SK-MEL-5 (cell line): ENCODE measurements at regions not wholly inside any gene's neighbourhood (a gene's known extent, or its start where the extent isn't known, plus 50 kb on each side); places are given as distances from the start of the nearest gene placed in this dataset.

Experiments used
- DNase-seq: peaks from one replicate; pipeline ENCODE4 v3.0.0-alpha.2; 2016; ENCODE audit warnings: low read depth, low spot score
- in situ Hi-C: cut with HindIII; loops from 2 replicates; pipeline ENCODE4 v1.10.0; 2016; ENCODE audit warnings: low sequenced_read_pairs, high pct_unique_total_duplicates, low pct_unique_long_range_greater_than_20kb

DNA sequence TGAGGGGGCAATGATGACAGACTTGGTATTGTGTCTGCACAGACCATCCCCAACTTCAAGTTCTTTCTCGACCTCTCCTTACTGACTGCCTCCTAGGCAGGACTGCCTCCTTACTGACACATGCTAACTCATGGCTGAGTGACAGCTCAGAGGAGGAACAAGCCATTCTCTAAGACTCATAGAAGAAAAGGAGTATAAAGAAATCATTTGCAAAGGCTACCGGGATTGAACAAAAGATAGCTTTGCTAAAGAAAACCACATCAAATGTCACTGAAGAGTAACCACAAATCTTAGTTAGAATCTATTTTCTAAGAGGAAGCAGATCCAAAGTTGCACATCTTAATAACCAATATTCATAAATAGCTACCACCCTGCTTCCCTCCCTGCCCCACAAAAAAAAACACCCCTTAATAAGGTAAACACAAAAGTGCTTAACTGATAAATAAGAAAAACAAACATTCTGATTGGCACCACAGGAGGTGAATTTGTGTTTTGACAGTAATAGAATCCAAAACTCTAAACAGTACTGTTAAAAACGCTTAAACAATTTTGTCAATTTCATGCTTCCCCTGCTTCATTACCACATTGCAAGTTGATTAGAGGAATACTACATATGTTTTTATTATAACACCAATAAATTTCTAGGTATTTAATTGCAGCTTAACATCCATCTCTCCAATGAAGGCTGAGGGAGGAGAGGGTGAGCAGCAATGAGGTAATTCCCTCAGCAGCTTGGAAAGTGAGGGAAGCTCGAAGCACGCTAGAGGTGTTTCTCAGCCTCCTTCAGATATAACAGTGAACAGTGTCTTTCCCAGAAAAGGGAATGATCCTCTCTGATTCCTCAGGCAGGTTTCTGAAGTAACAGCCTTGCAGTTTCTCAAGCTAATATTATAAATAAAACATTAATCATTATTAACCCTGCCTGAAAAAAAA is 160.0 kb downstream of the HNRNPD start:
- DNase-seq: no peak
- in situ Hi-C loops: no loop called here

DNA sequence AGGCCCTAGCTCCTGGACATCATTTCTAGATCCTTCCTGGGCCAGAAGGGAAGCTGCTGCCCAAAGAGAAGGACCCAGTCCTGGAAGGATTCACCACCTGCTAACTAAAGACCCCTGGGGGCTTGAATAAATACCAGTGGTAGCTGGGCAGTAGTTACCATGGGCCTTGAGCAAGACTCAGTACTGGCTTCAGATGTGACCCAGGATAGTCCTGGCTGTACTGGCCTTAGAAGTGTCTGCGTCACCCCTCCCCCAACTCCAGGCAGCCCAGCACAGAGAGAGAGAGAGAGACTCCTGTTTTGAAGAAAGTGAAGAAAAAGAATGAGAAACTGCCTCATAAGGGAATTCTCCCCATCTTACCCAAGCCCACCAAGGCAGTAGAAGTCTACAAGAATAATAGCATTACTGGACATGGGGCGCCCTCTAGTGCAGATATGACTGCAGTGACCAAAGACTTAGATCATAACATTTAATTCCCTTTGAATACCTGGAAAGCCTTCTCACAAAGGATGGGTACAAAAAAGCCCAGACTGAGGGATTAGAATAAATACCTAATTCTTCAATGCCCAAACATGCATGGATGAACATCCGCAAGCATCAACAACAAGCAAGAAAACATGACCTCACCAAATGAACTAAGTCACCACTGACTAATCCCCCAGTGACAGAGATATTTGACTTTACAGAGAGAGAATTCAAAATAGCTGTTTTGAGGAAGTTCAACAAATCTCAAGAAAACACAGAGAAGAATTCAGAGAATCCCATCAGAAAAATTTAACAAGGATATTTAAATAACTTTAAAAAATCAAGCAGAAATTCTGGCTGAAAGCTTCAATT is 171.8 kb downstream of the HNRNPD start:
- in situ Hi-C loops: no loop called here
- peak; percentile 66 for DNase-seq

DNA sequence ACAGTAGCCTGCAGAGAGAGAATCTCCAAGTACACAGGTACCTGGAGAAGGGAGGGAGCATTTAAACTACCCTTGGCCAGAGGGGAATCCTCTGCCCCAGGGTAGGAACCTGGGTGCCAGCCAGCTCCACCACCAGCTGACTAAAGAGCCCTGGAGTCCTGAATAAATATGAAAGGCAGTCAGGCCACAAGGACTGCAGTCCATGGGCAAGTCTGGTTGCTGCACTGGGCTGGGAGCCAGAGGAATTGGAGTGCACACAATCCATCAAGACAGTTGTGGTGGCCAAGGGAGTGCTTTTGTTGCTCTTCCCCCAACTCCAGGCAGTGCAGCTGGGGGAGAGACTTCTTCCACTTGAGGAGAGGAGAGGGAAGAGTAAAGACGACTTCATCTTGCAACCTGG is 172.5 kb downstream of the HNRNPD start:
- in situ Hi-C loops: no loop called here
- DNase-seq: no peak

DNA sequence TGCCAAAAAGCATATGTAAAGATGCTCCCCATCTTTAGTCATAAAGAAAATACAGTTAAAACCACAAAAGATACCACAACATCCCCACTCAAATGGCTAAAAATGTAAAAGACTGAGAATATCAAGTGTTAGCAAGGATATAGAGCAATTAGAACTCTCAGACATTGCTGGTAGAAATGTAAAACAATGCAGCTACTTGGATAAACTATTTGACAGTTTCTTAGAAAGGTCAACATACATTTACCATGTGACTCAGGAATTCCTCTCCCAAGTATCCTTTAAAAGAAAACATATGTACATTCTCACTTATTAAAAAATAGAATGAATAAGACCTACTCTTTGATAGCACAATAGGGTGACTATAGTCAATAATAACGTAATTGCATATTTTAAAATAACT is 173.7 kb downstream of the HNRNPD start:
- no peak for DNase-seq
- in situ Hi-C loops: no loop called here

DNA sequence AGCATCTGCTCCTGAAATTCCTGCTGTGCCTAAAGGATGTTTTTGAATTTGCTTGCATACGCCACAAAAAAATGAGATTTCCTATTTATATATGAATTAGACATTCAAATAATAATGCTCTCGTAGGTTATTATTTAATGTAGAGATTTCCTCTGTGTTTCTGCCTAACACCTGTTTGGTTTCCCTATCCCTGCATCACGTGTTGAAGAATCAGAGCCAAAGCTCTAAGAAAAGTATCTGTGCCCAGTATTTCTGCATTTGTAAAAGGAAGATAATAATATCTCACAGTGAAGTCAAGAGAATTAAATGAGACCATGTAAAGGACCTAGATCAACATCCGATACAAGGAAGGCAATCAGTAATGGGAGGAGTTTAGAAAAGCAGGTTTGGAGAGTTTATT is 179.5 kb downstream of the HNRNPD start:
- in situ Hi-C loops: no loop called here

GRCh38 chr4:82192017-82192673 is 181.6 kb downstream of the HNRNPD start:
- in situ Hi-C loops: no loop called here
- no peak for DNase-seq

More for the DNA sequence above, 179.5 kb downstream of the HNRNPD start:
- DNase-seq: no peak

DNA sequence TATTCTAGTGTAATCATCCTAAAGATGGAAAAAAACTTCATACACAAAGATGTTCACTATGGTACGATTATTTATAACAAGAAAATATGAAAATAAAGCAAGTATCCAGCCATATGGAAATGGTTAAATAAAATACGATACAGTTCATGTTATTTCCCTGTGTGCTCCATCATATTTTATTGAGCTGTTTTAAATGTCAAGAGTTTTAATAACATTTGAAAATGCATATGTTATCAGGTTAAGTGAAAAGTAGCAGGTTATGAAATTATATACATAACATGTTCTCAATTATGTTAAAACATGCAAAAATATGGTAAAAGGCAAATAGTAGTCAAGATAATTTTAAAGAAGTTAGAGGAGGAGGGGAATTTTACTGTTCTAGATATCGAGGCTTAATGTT is 192.0 kb downstream of the HNRNPD start:
- in situ Hi-C loops: no loop called here
- DNase-seq: no peak

DNA sequence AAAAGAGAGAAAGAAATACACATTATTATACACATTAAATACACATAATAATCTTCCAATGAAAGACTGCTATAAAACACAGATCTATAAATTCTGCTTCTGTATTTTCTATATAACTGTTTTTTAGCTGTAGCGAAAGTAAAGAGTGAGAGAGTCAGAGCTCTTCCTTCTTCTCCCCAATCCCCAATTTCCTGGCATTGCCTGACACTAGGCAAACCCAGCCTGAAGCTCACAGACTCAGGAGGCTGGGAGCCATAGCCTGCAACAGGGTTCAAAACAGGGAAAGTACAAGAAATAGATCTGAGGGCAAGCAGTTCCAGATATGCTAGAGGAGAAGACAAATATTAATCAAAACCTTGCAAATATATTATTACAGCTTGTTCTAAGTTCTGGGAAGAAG is 201.6 kb downstream of the HNRNPD start:
- in situ Hi-C loops: no loop called here

GRCh38 chr4:82171531-82172155 is 202.1 kb downstream of the HNRNPD start:
- in situ Hi-C loops: no loop called here
- no peak for DNase-seq

More for the DNA sequence above, 201.6 kb downstream of the HNRNPD start:
- DNase-seq: no peak

GRCh38 chr4:82149750-82150149 is 224.0 kb downstream of the HNRNPD start:
- in situ Hi-C loops: no loop called here
- DNase-seq: no peak

- no peak for DNase-seq
- in situ Hi-C loops: no loop called here
Measured at GRCh38 chr4:82145850-82146249, 227.9 kb downstream of the HNRNPD start.

- in situ Hi-C loops: no loop called here
- DNase-seq: no peak
Measured at GRCh38 chr4:82140422-82140821, 233.4 kb downstream of the HNRNPD start.

GRCh38 chr4:82139287-82139686 is 234.5 kb downstream of the HNRNPD start:
- no peak for DNase-seq
- in situ Hi-C loops: no loop called here

DNA sequence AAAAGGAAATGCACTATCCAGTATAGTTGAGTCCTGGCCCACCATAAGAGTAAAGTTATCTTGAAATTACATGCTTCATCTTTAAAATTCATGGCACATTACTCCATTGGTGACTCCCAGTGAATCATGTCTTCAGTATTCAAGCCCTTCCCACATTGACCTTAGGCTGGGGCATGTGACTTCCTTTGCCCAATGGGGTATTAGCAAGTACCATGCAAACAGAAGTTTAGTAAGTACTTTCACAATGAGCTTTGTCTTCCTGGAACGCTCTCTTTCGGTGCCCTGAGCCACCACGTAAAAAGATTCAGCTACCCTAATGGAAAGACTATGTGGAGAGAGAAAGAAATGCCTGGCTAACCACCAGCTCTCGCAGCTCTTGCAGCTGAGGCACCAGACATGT is 235.4 kb downstream of the HNRNPD start:
- in situ Hi-C loops: no loop called here
- no peak for DNase-seq

- in situ Hi-C loops: no loop called here
- no peak for DNase-seq
Measured at GRCh38 chr4:82136161-82136801, 237.5 kb downstream of the HNRNPD start.

DNA sequence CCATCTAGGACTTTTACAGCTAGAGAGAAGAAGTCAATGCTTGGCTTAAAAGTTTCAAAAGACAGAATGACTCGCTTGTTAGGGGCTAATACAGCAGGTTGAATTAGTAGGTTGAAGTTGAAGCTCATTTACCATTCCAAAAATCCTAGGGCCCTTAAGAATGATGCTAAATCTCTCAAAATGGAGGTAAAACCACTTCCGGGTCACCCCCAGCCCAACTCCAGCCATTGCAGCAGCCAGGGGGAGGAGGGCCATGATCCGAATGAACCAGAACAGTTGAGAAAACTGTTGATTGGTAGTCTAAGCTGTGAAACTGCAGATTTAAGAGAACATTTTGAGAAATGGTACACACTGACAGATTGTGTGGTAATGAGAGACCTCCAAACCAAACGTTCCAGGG is 245.4 kb downstream of the HNRNPD start:
- in situ Hi-C loops: no loop called here
- DNase-seq: no peak

DNA sequence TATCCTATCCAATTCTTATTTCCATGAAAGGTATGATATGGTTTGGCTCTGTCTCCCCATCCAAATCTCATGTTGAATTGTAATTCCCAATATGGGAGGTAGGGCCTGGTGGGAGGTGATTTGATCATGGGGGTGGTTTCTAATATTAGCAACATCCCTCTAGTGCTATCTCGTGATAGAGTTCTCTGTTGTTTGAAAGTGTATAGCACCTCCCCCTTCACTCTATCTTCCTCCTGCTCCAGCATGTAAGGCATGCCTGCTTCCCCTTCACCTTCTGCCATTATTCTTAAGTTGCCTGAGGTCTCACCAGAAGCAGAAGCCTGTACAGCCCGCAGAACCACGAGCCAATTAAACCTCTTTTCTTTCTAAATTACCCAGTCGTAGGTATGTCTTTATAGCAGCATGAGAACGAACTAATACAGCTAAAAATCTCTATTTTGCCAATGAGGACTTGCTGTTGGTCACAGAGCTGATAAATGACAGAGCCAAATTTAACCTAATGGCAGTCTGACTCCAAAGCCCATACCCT is 247.2 kb downstream of the HNRNPD start:
- in situ Hi-C loops: no loop called here
- DNase-seq: no peak
